Neural cell (in vitro differentiated cells): ENCODE measurements at regions not wholly inside any gene's neighbourhood (a gene's known extent, or its start where the extent isn't known, plus 50 kb on each side); places are given as distances from the start of the nearest gene placed in this dataset.

ENCODE experiments used
- H2AFZ ChIP-seq: fragments of 200-600, 300-800 bp; sonication (generic), shearing (Covaris generic); 2 replicates; pipeline ENCODE4 v1.6.0; 2014; ENCODE audit warnings: low read depth, mild to moderate bottlenecking, antibody characterized with exemption, low read length, moderate library complexity
- H3F3A ChIP-seq: fragments of 200-600 bp; shearing (Covaris generic); 2 replicates; pipeline ENCODE4 v1.6.1; 2016; ENCODE audit warnings: mild to moderate bottlenecking, moderate library complexity, mixed read lengths, antibody characterized with exemption, low read length; ENCODE audit not compliant: insufficient read depth, poor library complexity, severe bottlenecking
- H3K27ac ChIP-seq: fragments of 200-600, 300-800 bp; sonication (generic), shearing (Covaris generic); 2 replicates; pipeline ENCODE4 v1.5.1; 2014; ENCODE audit warnings: mild to moderate bottlenecking, low read length, moderate library complexity
- H3K27me3 ChIP-seq: fragments of 300-800, 200-600 bp; sonication (generic), shearing (Covaris generic); 2 replicates; pipeline ENCODE4 v1.6.0; 2014; ENCODE audit warnings: mild to moderate bottlenecking, low read depth, low read length, moderate library complexity; ENCODE audit not compliant: insufficient read depth
- H3K36me3 ChIP-seq: fragments of 300-800, 200-600 bp; sonication (generic), shearing (Covaris generic); 2 replicates; pipeline ENCODE4 v1.5.1; 2014; ENCODE audit warnings: mild to moderate bottlenecking, antibody characterized with exemption, low read length, moderate library complexity; ENCODE audit not compliant: insufficient read depth
- H3K4me2 ChIP-seq: fragments of 300-800, 200-600 bp; sonication (generic), shearing (Covaris generic); 2 replicates; pipeline ENCODE4 v1.6.0; 2014; ENCODE audit warnings: mild to moderate bottlenecking, low read length
- H3K4me3 ChIP-seq: fragments of 300-800, 200-600 bp; sonication (generic), shearing (Covaris generic); 2 replicates; pipeline ENCODE4 v1.5.1; 2014; ENCODE audit warnings: mild to moderate bottlenecking, low read length, moderate library complexity
- H3K79me2 ChIP-seq: fragments of 200-600 bp; shearing (Covaris generic); replicated peaks from 2 replicates; pipeline ENCODE4 v1.6.0; 2014; ENCODE audit warnings: mild to moderate bottlenecking, low read length, moderate library complexity; ENCODE audit not compliant: insufficient read depth
- H3K9ac ChIP-seq: fragments of 300-800, 200-600 bp; sonication (generic), shearing (Covaris generic); 2 replicates; pipeline ENCODE4 v1.6.1; 2016; ENCODE audit warnings: mild to moderate bottlenecking, low read length, mixed read lengths
- H3K9me2 ChIP-seq: fragments of 200-600 bp; shearing (Covaris generic); 2 replicates; pipeline ENCODE4 v1.6.1; 2016; ENCODE audit warnings: mild to moderate bottlenecking, low read length, mixed read lengths; ENCODE audit not compliant: insufficient read depth
- H3K9me3 ChIP-seq: fragments of 200-600, 300-800 bp; sonication (generic), shearing (Covaris generic); 2 replicates; pipeline ENCODE4 v1.6.1; 2016; ENCODE audit warnings: mild to moderate bottlenecking, mixed run types, low read length, moderate library complexity, mixed read lengths
- H4K20me1 ChIP-seq: fragments of 200-600 bp; shearing (Covaris generic); 2 replicates; pipeline ENCODE4 v1.6.1; 2016; ENCODE audit warnings: mild to moderate bottlenecking, mixed run types; ENCODE audit not compliant: insufficient read depth
- CTCF ChIP-seq: fragments of 450-650 bp; IDR thresholded peaks from 2 replicates; pipeline ENCODE4 v1.5.1; 2014; ENCODE audit warnings: antibody characterized with exemption, mild to moderate bottlenecking, moderate library complexity; ENCODE audit not compliant: poor library complexity, severe bottlenecking
- EP300 ChIP-seq: fragments of 450-650 bp; conservative IDR thresholded peaks from 2 replicates; pipeline ENCODE4 v1.6.1; 2014; ENCODE audit warnings: antibody characterized with exemption, mild to moderate bottlenecking, moderate library complexity; ENCODE audit not compliant: poor library complexity, severe bottlenecking
- EZH2 ChIP-seq: fragments of 200-600, 300-800 bp; shearing (Covaris generic), sonication (generic); IDR thresholded peaks from 2 replicates; pipeline ENCODE4 v1.6.1; 2014; ENCODE audit warnings: antibody characterized with exemption, low read length, borderline replicate concordance, mild to moderate bottlenecking; ENCODE audit not compliant: insufficient read depth, poor library complexity, severe bottlenecking
- MXI1 ChIP-seq: fragments of 450-650 bp; conservative IDR thresholded peaks from 2 replicates; pipeline ENCODE4 v1.6.1; 2014; ENCODE audit warnings: antibody characterized with exemption, mild to moderate bottlenecking; ENCODE audit not compliant: poor library complexity, severe bottlenecking
- POLR2AphosphoS5 ChIP-seq: IDR thresholded peaks from 2 replicates; pipeline ENCODE4 v1.6.1; 2012
- RAD21 ChIP-seq: fragments of 450-650 bp; conservative IDR thresholded peaks from 2 replicates; pipeline ENCODE4 v1.6.1; 2014; ENCODE audit warnings: antibody characterized with exemption, mild to moderate bottlenecking, moderate library complexity
- REST ChIP-seq: IDR thresholded peaks from 2 replicates; pipeline ENCODE4 v1.6.1; 2012; ENCODE audit warnings: borderline replicate concordance
- SMC3 ChIP-seq: fragments of 450-650 bp; conservative IDR thresholded peaks from 2 replicates; pipeline ENCODE4 v1.6.1; 2014; ENCODE audit warnings: antibody characterized with exemption, mild to moderate bottlenecking, moderate library complexity; ENCODE audit not compliant: poor library complexity
- TAF1 ChIP-seq: IDR thresholded peaks from 2 replicates; pipeline ENCODE4 v1.6.1; 2012; ENCODE audit warnings: low read depth

GRCh38 chr15:95300958-95301357, 1029.5 kb upstream of the NR2F2 start:
- H4K20me1 ChIP-seq = no peaks in the 10 kb centered on the region
- H3K4me2 ChIP-seq = no peak overlapping the region
- no peak overlapping the region for H2AFZ ChIP-seq
- H3K9me3 ChIP-seq = no peaks in the 10 kb centered on the region
- H3K4me3 ChIP-seq = no peak overlapping the region
- no peak for TF ChIP-seq SMC3
- TF ChIP-seq TAF1 = no peak
- TF ChIP-seq POLR2AphosphoS5 = no peak
- TF ChIP-seq CTCF = no peak
- no peak for TF ChIP-seq MXI1
- no peak for TF ChIP-seq RAD21
- TF ChIP-seq EP300 = no peak
- no peak for TF ChIP-seq EZH2
- TF ChIP-seq REST = no peak
- H3K27me3 ChIP-seq = no peaks in the 10 kb centered on the region
- H3K36me3 ChIP-seq = no peaks in the 10 kb centered on the region
- no peaks in the 10 kb centered on the region for H3K9me2 ChIP-seq
- no peaks in the 10 kb centered on the region for H3F3A ChIP-seq
- H3K79me2 ChIP-seq = no peaks in the 10 kb centered on the region
- H3K27ac ChIP-seq = no peak overlapping the region
- no peak overlapping the region for H3K9ac ChIP-seq

DNA sequence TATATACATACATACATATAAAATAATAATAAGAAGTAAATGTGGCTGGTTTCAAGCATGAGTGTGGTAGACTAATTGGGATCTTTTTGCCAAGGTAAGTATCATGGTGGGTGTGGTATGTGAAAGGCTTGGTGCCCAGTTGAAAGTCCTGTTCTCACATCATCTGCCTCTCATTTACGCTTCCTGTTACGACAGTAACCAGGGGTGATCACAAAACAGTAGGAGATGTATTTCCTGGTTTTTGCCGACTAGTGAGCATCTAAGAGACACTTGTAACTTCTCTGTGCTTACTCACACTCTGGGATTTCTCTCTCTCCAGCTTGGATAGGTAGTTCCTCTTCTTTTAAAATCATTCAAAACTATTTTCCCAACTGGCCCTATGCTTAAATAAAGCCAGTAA, 1028.3 kb upstream of the NR2F2 start:
- Histone ChIP-seq H3K36me3 (no peaks in the 10 kb centered on the region), H3K9me2 (no peaks in the 10 kb centered on the region)
- TF ChIP-seq MXI1 (no peak), RAD21 (no peak), EZH2 (no peak), CTCF (no peak), TAF1 (no peak), POLR2AphosphoS5 (no peak), EP300 (no peak), REST (no peak), SMC3 (no peak)

More for the DNA sequence above, 1028.3 kb upstream of the NR2F2 start:
- no peaks in the 10 kb centered on the region for H3K9me3 ChIP-seq
- H3K79me2 ChIP-seq = no peaks in the 10 kb centered on the region
- H3F3A ChIP-seq = no peaks in the 10 kb centered on the region
- no peak overlapping the region for H2AFZ ChIP-seq
- H4K20me1 ChIP-seq = no peaks in the 10 kb centered on the region
- no peaks in the 10 kb centered on the region for H3K27me3 ChIP-seq
- H3K27ac ChIP-seq = no peak overlapping the region
- no peak overlapping the region for H3K4me2 ChIP-seq
- no peak overlapping the region for H3K9ac ChIP-seq
- no peak overlapping the region for H3K4me3 ChIP-seq
